ENCODE measurements at regions not wholly inside any gene's neighbourhood (a gene's known extent, or its start where the extent isn't known, plus 50 kb on each side); places are given as distances from the start of the nearest gene placed in this dataset.

- DNase-seq, result no peak
Measured at GRCh38 chr5:148012801-148013200, 51.0 kb upstream of the SPINK5 start.

- no peak for DNase-seq
Measured at GRCh38 chr5:148011398-148012137, 52.2 kb upstream of the SPINK5 start.

- DNase-seq, result peak in 1 of 2 experiments; percentile 23
Measured at GRCh38 chr5:148005788-148006520, 57.8 kb upstream of the SPINK5 start.

GRCh38 chr5:148003226-148003625 is 60.6 kb upstream of the SPINK5 start:
- DNase-seq, result no peak

- no peak for DNase-seq
Measured at GRCh38 chr5:148002451-148002850, 61.3 kb upstream of the SPINK5 start.

GRCh38 chr5:148000036-148000435 is 63.7 kb upstream of the SPINK5 start:
- no peak for DNase-seq

GRCh38 chr5:147998704-147999103 is 65.1 kb upstream of the SPINK5 start:
- no peak for DNase-seq

- DNase-seq, result no peak
Measured at GRCh38 chr5:147997486-147997885, 66.3 kb upstream of the SPINK5 start.

- DNase-seq, result no peak
Measured at GRCh38 chr5:147996379-147996778, 67.4 kb upstream of the SPINK5 start.

- DNase-seq, result no peak
Measured at GRCh38 chr5:147995846-147996245, 67.9 kb upstream of the SPINK5 start.

GRCh38 chr5:147989994-147990393 is 73.8 kb upstream of the SPINK5 start:
- no peak for DNase-seq

GRCh38 chr5:147989239-147989638 is 74.5 kb upstream of the SPINK5 start:
- DNase-seq, result no peak

GRCh38 chr5:147986134-147986757 is 77.5 kb upstream of the SPINK5 start:
- no peak for DNase-seq

GRCh38 chr5:147985608-147986007 is 78.2 kb upstream of the SPINK5 start:
- no peak for DNase-seq

- DNase-seq, result no peak
Measured at GRCh38 chr5:147983742-147984141, 77.4 kb upstream of the C5orf46 start.

GRCh38 chr5:147981074-147981473 is 74.7 kb upstream of the C5orf46 start:
- DNase-seq, result no peak

- DNase-seq, result no peak
Measured at GRCh38 chr5:147979761-147980160, 73.4 kb upstream of the C5orf46 start.

GRCh38 chr5:147972076-147972840 is 65.9 kb upstream of the C5orf46 start:
- no peak for DNase-seq

- DNase-seq, result no peak
Measured at GRCh38 chr5:147971472-147971871, 65.1 kb upstream of the C5orf46 start.

GRCh38 chr5:147968855-147969254 is 62.5 kb upstream of the C5orf46 start:
- no peak for DNase-seq

- no peak for DNase-seq
Measured at GRCh38 chr5:147966829-147967228, 60.5 kb upstream of the C5orf46 start.

- no peak for DNase-seq
Measured at GRCh38 chr5:147966326-147966725, 60.0 kb upstream of the C5orf46 start.

- no peak for DNase-seq
Measured at GRCh38 chr5:147965715-147966114, 59.4 kb upstream of the C5orf46 start.
